IgD-negative memory B cell (primary cell): ENCODE measurements at regions not wholly inside any gene's neighbourhood (a gene's known extent, or its start where the extent isn't known, plus 50 kb on each side); places are given as distances from the start of the nearest gene placed in this dataset.
"Not testable (repeated sequence)": the region's sequence is repeated elsewhere in the genome, so short reads cannot be mapped to it uniquely, and the experiment has no call there.

Experiments used
- H3K27ac Mint-ChIP-seq, 3 donors: one replicate each; pipeline ENCODE4 v1.8.0; 2020 to 2022; ENCODE audit warnings: mild to moderate bottlenecking in 3 of 3, mixed read lengths in 3 of 3, moderate library complexity in 1 of 3
- H3K27me3 Mint-ChIP-seq: one replicate; pipeline ENCODE4 v1.8.0; 2021; ENCODE audit warnings: mixed read lengths
- H3K36me3 Mint-ChIP-seq: one replicate; pipeline ENCODE4 v1.8.0; 2020; ENCODE audit warnings: mild to moderate bottlenecking, mixed read lengths
- H3K4me1 Mint-ChIP-seq, 3 donors: one replicate each; pipeline ENCODE4 v1.8.0; 2020 to 2022; ENCODE audit warnings: mixed read lengths in 3 of 3, mild to moderate bottlenecking in 1 of 3
- H3K4me3 Mint-ChIP-seq, 4 donors: one replicate each; pipeline ENCODE4 v1.8.0; 2020 to 2022; ENCODE audit warnings: mild to moderate bottlenecking in 4 of 4, mixed read lengths in 4 of 4, moderate library complexity in 3 of 4
- H3K9me3 Mint-ChIP-seq, 3 donors: one replicate each; pipeline ENCODE4 v1.8.0; 2020 to 2021; ENCODE audit warnings: mixed read lengths in 3 of 3, mild to moderate bottlenecking in 1 of 3

GRCh38 chr9:66152406-66152805, 415.5 kb downstream of the FOXD4L4 start:
- H3K4me1 Mint-ChIP-seq, H3K36me3 Mint-ChIP-seq, H3K27ac Mint-ChIP-seq, H3K4me3 Mint-ChIP-seq, H3K9me3 Mint-ChIP-seq, H3K27me3 Mint-ChIP-seq: not testable (repeated sequence)

GRCh38 chr9:66153021-66153725, 416.2 kb downstream of the FOXD4L4 start:
- not testable (repeated sequence) for H3K4me3 Mint-ChIP-seq, H3K4me1 Mint-ChIP-seq, H3K27ac Mint-ChIP-seq, H3K9me3 Mint-ChIP-seq, H3K27me3 Mint-ChIP-seq, H3K36me3 Mint-ChIP-seq

- not testable (repeated sequence) for H3K4me3 Mint-ChIP-seq, H3K27ac Mint-ChIP-seq, H3K36me3 Mint-ChIP-seq, H3K4me1 Mint-ChIP-seq, H3K9me3 Mint-ChIP-seq, H3K27me3 Mint-ChIP-seq
Measured at GRCh38 chr9:66153971-66154691, 417.2 kb downstream of the FOXD4L4 start.

GRCh38 chr9:66182316-66182715, 445.4 kb downstream of the FOXD4L4 start:
- H3K4me1 Mint-ChIP-seq, result not testable (repeated sequence)

GRCh38 chr9:66183648-66184047, 446.7 kb downstream of the FOXD4L4 start:
- H3K4me3 Mint-ChIP-seq, H3K36me3 Mint-ChIP-seq, H3K4me1 Mint-ChIP-seq, H3K27me3 Mint-ChIP-seq, H3K27ac Mint-ChIP-seq, H3K9me3 Mint-ChIP-seq: not testable (repeated sequence)

More at GRCh38 chr9:66182316-66182715, 445.4 kb downstream of the FOXD4L4 start:
- not testable (repeated sequence) for H3K36me3 Mint-ChIP-seq, H3K27me3 Mint-ChIP-seq, H3K4me3 Mint-ChIP-seq, H3K9me3 Mint-ChIP-seq, H3K27ac Mint-ChIP-seq

GRCh38 chr9:66197199-66197598, 460.3 kb downstream of the FOXD4L4 start:
- H3K27me3 Mint-ChIP-seq, H3K27ac Mint-ChIP-seq, H3K9me3 Mint-ChIP-seq, H3K4me3 Mint-ChIP-seq, H3K4me1 Mint-ChIP-seq, H3K36me3 Mint-ChIP-seq: not testable (repeated sequence)

- H3K36me3 Mint-ChIP-seq, H3K4me1 Mint-ChIP-seq, H3K27ac Mint-ChIP-seq, H3K9me3 Mint-ChIP-seq, H3K27me3 Mint-ChIP-seq, H3K4me3 Mint-ChIP-seq: not testable (repeated sequence)
Measured at GRCh38 chr9:66198421-66198820, 461.5 kb downstream of the FOXD4L4 start.

- not testable (repeated sequence) for H3K27ac Mint-ChIP-seq, H3K9me3 Mint-ChIP-seq, H3K27me3 Mint-ChIP-seq, H3K4me3 Mint-ChIP-seq, H3K4me1 Mint-ChIP-seq, H3K36me3 Mint-ChIP-seq
Measured at GRCh38 chr9:66206617-66207016, 469.7 kb downstream of the FOXD4L4 start.

GRCh38 chr9:66207914-66208313, 471.0 kb downstream of the FOXD4L4 start:
- not testable (repeated sequence) for H3K4me3 Mint-ChIP-seq, H3K27ac Mint-ChIP-seq, H3K27me3 Mint-ChIP-seq, H3K36me3 Mint-ChIP-seq, H3K4me1 Mint-ChIP-seq, H3K9me3 Mint-ChIP-seq

- H3K4me1 Mint-ChIP-seq, H3K36me3 Mint-ChIP-seq, H3K27me3 Mint-ChIP-seq, H3K9me3 Mint-ChIP-seq, H3K27ac Mint-ChIP-seq, H3K4me3 Mint-ChIP-seq: not testable (repeated sequence)
Measured at GRCh38 chr9:66244763-66245162, 507.8 kb downstream of the FOXD4L4 start.

GRCh38 chr9:66245481-66245880, 508.5 kb downstream of the FOXD4L4 start:
- not testable (repeated sequence) for H3K27ac Mint-ChIP-seq, H3K4me3 Mint-ChIP-seq, H3K9me3 Mint-ChIP-seq, H3K36me3 Mint-ChIP-seq, H3K27me3 Mint-ChIP-seq, H3K4me1 Mint-ChIP-seq

- H3K27me3 Mint-ChIP-seq, H3K4me1 Mint-ChIP-seq, H3K36me3 Mint-ChIP-seq, H3K27ac Mint-ChIP-seq, H3K4me3 Mint-ChIP-seq, H3K9me3 Mint-ChIP-seq: not testable (repeated sequence)
Measured at GRCh38 chr9:66257581-66257980, 520.6 kb downstream of the FOXD4L4 start.

GRCh38 chr9:66261576-66261975, 524.6 kb downstream of the FOXD4L4 start:
- H3K27me3 Mint-ChIP-seq, H3K9me3 Mint-ChIP-seq, H3K4me1 Mint-ChIP-seq, H3K4me3 Mint-ChIP-seq, H3K36me3 Mint-ChIP-seq, H3K27ac Mint-ChIP-seq: not testable (repeated sequence)

GRCh38 chr9:66263621-66264020, 526.7 kb downstream of the FOXD4L4 start:
- not testable (repeated sequence) for H3K36me3 Mint-ChIP-seq, H3K27me3 Mint-ChIP-seq, H3K27ac Mint-ChIP-seq, H3K4me1 Mint-ChIP-seq, H3K9me3 Mint-ChIP-seq
- H3K4me3 Mint-ChIP-seq, result peak overlapping the region in 1 of 4 donors; percentile 52

GRCh38 chr9:66264786-66265185, 527.8 kb downstream of the FOXD4L4 start:
- not testable (repeated sequence) for H3K4me3 Mint-ChIP-seq, H3K27ac Mint-ChIP-seq

GRCh38 chr9:66266202-66266601, 529.3 kb downstream of the FOXD4L4 start:
- not testable (repeated sequence) for H3K27me3 Mint-ChIP-seq, H3K36me3 Mint-ChIP-seq, H3K27ac Mint-ChIP-seq, H3K4me1 Mint-ChIP-seq, H3K9me3 Mint-ChIP-seq
- peak overlapping the region in 3 of 4 donors; percentile 17 to 71 (median 38) for H3K4me3 Mint-ChIP-seq

More at GRCh38 chr9:66264786-66265185, 527.8 kb downstream of the FOXD4L4 start:
- H3K4me1 Mint-ChIP-seq, H3K36me3 Mint-ChIP-seq, H3K27me3 Mint-ChIP-seq, H3K9me3 Mint-ChIP-seq: not testable (repeated sequence)
